Stimulated activated CD4-positive, alpha-beta T cell treated with anti-CD3 and anti-CD28 coated beads, Interleukin-1b, Interleukin-23, amount 100 ng/mL, for 48 hours (primary cell): ENCODE measurements at regions not wholly inside any gene's neighbourhood (a gene's known extent, or its start where the extent isn't known, plus 50 kb on each side); places are given as distances from the start of the nearest gene placed in this dataset.
"Not testable (repeated sequence)": the region's sequence is repeated elsewhere in the genome, so short reads cannot be mapped to it uniquely, and the experiment has no call there.

Experiments used
- DNase-seq: peaks from one replicate; pipeline ENCODE4 v3.0.0-alpha.2; 2020

DNA sequence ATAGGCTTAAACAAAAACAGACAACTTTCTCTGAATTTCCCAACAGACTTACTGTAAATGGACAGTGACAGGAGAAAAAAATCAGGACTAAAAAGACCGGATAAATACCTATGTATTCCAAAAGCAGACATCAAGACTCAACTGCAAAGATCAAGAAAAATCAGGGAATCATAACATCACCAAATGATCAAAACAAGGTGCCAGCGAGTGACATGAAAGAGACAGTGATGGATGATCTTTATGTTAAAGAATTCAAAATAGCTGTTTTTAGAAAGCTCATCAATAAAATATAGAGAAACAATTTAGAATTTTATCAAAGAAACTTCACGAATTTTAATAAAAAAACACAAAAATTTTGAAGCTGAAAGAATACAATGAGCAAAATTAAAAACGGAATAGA is 952.5 kb upstream of the ATXN7L3B start:
- DNase-seq = no peak

GRCh38 chr12:73589220-73589619 is 948.4 kb upstream of the ATXN7L3B start:
- DNase-seq = no peak

DNA sequence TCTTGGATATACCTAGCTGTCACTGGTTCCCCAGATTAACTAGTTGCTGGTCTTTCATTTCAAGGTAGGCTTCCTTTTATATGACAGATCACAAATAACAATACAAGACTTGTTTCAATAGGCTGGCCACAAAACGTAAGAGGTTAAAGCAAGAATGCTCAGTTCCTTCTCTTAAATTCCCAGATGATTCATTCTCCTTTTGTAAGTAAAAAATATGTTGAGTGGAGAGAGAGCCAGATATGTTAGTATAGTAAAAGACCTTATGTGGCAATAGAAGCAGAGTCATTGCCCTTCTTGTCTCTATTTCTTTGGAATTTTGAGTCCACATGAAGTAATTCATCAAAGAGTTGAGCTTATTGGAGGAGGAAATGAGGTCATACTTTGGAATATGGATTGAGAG is 939.0 kb upstream of the ATXN7L3B start:
- DNase-seq = no peak

DNA sequence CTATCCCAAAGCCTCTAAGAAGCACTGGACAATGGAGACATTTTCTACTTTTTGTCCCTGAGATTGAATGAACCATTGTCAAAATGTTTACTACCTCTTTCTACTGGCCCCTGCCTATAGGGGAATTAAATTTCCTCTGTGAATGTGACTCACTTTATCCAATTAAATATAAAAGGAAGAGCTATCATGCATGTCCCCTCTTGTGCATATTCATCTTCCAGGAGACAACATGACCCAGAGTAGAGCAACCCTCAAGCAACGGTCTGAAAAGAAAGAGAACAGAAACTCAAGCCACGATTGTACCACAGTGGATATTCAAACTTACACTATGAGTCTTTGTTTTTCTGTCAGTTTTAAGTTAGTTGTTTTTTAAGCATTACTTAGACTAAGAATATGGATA is 938.4 kb upstream of the ATXN7L3B start:
- no peak for DNase-seq

GRCh38 chr12:73605925-73606324 is 931.7 kb upstream of the ATXN7L3B start:
- not testable (repeated sequence) for DNase-seq

- no peak for DNase-seq
Observed at GRCh38 chr12:73612551-73612950, 925.1 kb upstream of the ATXN7L3B start.

- DNase-seq = no peak
Observed at GRCh38 chr12:73623421-73623820, 914.2 kb upstream of the ATXN7L3B start.

- no peak for DNase-seq
Observed at GRCh38 chr12:73625226-73625625, 912.4 kb upstream of the ATXN7L3B start.

DNA sequence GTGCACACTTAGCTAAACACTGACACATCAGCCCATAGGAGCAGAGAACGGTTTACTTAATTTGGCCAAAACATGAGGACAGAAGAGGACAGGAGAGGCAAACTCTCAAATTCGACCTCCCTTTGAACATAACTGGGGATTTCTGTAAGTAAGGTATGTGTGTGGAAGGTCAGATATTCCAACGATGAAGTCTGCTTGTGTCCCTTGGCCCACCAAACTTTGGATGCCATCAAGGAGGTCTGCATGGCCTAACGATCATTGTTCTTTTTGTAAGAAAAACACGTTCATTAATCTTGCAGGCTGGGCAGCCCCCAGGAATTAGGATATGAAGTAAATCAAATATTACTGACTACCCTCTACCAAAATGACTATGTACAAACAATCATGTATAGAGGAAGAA is 908.5 kb upstream of the ATXN7L3B start:
- no peak for DNase-seq

DNA sequence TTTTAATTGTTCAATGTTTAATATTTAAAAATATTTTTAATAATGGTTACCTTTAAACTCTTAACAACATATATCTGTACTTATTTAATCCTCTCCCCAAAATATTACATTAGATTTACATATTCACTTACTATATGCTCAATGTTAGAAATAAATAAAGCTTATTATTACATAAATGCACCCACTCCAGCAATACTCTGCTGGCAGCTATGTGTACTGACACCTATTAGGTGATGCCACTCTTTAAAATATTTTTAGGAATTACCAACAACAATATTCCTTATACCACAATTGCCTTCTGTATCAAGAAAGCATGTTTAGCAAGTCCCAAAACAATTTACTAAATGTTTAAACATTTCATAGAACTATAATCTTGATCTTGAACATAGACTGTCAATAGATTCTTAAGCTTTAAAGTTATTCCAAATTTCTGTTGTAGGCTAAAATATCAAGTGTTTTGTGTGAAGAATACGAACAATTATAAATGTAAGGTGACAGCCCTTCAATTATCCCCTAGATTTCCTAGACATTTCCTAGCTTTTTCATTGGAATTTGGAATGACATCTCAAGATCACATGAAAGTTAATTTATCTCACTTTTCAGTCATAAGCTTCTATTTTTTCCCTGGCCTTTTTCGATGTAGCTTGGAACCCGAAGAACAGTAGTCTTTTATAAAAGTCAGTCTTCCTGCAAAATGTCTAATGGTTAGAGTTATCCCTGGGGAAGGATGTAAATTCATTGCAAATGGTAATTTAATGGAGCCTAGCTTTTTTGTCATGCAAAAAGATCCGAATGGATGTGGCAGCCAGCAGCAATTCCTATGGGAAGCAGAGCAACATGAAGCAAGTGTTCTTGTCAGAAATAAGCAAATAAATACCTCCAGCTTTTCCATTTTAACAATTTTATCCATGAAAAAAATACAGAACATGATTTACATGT is 907.5 kb upstream of the ATXN7L3B start:
- DNase-seq = no peak

DNA sequence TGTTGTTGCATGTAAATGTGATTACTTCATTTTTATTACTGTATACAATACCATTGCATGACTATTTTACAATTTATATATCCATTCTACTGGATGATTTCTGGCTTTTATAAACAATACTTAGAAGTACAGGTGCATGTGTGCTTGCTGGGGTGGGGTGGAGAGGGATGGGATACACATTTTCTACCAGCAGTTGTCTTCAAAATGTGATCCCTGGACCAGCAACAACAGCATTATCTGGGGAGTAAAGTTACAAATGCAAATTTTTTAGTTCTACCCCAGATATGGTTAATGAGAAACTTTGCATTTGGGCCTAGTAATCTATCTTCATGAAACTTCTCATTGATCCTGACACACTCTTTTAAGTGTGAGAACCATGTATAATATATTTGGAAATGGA is 905.4 kb upstream of the ATXN7L3B start:
- DNase-seq = no peak

DNA sequence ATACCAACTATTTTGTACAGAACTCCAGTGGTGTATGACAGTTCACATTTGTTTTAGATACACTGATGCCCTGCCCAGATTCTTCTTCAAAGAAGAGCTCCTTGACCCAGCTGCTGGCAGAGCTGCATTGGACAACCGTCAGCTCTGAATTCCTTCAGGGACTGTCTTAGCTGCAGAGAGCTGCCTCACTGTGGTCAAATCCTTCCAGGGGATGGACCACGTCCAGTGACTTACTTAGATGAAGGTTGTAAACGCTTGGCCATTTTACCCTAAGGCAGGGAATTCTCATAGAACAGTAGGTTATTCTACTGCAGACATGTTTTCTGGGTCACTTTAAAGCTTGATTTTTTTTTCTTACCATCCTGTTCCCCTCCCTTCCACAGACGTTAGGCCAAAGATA is 905.0 kb upstream of the ATXN7L3B start:
- no peak for DNase-seq

GRCh38 chr12:73639397-73639796 is 898.2 kb upstream of the ATXN7L3B start:
- DNase-seq = not testable (repeated sequence)

DNA sequence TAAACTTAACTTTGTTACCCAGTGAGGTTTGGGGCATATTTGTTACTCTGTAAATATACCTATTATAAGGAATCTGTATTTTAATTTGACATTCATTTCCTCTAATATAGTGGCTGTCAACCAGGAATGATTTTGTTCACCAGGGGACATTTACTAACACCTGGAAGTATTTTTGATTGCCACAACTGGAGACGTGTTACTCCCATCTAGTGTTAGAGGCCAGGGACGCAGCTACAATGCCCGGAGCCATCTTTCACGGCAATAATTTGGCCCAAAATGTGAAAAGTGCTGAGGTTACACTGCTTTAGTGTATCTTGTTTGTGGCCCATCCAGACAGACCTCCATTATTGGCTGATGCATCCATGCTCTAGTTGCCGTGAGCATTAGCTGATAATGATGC is 881.3 kb upstream of the ATXN7L3B start:
- no peak for DNase-seq

DNA sequence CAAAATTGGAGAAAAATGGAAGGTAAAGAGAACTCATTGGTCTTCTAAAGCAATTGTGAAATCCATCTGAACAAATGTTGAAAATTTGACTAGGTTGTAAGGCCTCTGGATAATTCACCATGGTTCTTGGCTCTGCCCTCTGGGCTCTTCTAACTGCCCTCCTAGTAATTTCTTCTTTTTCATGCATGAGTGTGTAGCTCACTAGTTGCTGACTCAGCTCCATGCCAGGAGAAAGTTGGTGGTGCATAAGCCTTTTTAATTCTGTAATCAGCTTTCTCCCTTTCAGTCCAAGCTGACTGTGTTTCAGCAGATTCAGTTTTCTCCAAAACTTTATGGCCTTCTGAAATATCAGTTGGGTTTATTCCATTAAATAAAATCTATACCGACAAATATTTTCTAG is 877.8 kb upstream of the ATXN7L3B start:
- no peak for DNase-seq

GRCh38 chr12:73665193-73665592 is 872.4 kb upstream of the ATXN7L3B start:
- DNase-seq = no peak

DNA sequence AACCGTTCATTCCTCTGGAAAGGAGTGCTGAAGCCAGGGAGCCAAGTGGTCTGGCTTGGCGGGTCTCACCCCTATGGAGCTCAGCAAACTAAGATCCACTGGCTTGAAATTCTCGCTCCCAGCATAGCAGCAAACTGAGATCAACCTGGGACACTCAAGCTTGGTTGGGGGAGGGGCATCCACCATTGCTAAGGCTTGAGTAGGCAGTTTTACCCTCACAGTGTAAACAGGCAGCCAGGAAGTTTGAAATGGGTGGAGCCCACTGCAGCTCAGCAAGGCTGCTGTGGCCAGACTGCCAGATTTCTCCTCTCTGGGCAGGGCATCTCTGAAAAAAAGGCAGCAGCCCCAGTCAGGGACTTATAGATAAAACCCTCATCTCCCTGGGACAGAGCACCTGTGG is 866.1 kb upstream of the ATXN7L3B start:
- DNase-seq = not testable (repeated sequence)

GRCh38 chr12:73677520-73678291 is 859.9 kb upstream of the ATXN7L3B start:
- no peak for DNase-seq

DNA sequence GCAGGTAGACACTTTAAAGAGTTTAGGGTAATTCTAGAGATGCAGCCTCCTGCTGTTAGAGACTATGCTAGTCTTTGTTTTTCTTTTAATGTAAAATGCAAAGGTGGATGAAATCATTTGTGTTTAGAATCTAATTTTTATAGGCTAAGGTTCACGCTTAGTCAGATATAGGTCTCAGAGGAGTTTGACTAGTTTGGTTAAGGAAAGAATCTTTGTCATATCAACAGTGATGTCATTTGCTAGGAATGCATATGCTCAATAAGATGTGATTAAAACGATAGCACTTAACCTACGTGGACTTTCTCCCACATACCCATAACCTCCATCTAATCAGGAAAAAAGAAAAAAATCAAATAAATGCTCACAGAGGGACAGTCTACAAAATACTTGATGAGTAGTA is 859.3 kb upstream of the ATXN7L3B start:
- no peak for DNase-seq

DNA sequence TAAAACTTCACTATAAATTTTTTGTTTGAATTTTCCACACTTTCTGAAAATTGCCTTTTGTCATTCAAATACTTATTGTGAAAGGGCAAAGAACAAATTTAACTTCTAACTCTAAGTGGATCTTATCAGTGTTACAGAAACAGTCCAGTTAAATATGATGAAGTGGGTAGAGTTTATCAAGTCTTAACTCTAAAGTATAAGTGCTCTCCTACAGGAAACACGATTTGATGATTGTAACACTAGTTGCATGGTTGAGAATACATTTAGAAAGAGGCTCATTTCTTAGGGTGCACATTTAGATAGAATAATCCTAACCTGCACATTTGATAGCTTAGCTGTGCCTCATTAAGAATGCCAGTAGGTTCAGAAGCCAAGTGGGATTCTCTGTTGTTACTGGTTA is 838.3 kb upstream of the ATXN7L3B start:
- no peak for DNase-seq

DNA sequence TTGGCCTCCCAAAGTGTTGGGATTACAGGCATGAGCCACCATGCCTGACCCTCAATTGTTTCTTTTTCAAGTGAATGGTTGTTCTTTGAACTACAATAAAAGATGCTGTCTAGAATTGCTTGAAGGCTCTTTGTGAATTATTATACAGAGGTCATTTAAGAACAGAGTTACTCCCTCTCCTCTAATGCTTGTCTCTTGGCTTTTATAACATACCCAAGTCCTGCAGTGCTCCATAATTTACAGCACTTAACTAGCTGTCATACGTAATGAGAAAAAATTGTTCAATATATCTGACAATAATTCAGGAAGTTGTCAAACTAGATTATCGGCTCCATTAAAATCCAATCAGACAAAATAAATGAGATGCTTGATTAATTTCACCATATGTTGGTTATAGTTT is 823.0 kb upstream of the ATXN7L3B start:
- DNase-seq = no peak

DNA sequence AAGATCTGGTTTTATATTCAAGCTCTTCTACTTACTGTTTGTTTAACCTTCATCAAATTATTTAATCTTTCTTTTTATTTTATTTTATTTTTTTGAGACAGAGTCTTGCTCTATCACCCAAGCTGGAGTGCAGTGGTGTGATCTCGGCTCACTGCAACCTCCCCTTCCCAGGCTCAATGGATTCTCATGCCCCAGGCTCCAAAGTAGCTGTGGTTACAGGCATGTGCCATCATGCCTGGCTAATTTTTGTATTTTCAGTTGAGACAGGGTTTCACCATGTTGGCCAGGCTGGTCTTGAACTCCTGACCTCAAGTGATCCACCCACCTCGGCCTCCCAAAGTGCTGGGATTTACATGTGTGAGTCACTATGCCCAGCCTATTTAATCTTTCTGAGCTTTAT is 821.5 kb upstream of the ATXN7L3B start:
- not testable (repeated sequence) for DNase-seq

DNA sequence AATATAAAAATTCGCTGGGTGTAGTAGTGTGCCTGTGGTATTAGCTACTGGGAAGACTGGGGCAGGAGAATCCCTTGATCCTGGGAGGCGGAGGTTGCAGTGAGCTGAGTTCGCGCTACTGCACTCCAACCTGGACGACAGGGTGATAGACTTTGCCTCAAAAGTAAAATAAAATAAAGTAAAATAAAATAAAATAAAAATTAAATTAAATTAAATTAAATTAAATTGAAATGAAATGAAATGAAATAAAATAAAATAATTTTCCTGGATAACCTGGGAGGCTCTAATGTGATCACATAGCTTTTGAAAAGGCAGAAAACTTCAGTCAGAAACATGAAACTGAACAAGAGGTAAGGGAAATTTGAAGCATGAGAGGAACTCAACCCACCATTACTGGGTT is 818.4 kb upstream of the ATXN7L3B start:
- DNase-seq = no peak

DNA sequence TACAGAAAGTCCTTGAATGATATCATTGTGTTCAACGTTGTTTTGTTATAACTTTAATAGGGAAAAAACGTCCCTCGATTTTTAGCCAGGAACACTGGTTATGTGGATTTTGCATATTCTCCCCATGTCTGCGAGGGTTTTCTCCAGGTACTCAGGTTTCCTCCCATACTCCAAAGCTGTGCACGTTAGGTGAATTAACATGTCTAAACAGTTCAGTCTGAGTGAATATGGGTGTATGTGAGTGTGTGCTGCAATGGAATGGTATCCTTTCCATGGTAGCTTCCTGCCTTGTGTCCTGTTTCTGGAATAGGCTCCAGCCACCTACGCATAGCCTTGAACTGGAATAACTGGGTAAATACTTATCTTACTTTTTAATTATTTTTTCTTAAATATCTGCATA is 810.8 kb upstream of the ATXN7L3B start:
- no peak for DNase-seq
